Sciatic nerve (tissue), 2 donors: ENCODE measurements at regions not wholly inside any gene's neighbourhood (a gene's known extent, or its start where the extent isn't known, plus 50 kb on each side); places are given as distances from the start of the nearest gene placed in this dataset.

ENCODE experiments used
- ATAC-seq: fragments of 200-7000 bp; cut with Tn5 transposase; one replicate; pipeline ENCODE4 v1.9.1; 2020; ENCODE audit warnings: mild to moderate bottlenecking, moderate library complexity
- DNase-seq: peaks from one replicate; pipeline ENCODE4 v3.0.0-alpha.2; 2020; ENCODE audit warnings: low spot score
- intact Hi-C: fragments of 100-400 bp; cut with DNase I; formaldehyde crosslinking; loops from one replicate; pipeline ENCODE4 v1.14.2; 2022
- donor health status: DM: no; HTN: no; CAD: no.
- donor health status: DM: no; HTN: no; CAD: no.

GRCh38 chr5:5544094-5544663 lies 121.7 kb downstream of the ICE1 start:
- intact Hi-C loops, result no loop called here
- no peak for ATAC-seq
- no peak for DNase-seq

- ATAC-seq (no peak), DNase-seq (no peak)
- intact Hi-C loops, result no loop called here
Measured at GRCh38 chr5:5542654-5543053, 120.2 kb downstream of the ICE1 start.

DNA sequence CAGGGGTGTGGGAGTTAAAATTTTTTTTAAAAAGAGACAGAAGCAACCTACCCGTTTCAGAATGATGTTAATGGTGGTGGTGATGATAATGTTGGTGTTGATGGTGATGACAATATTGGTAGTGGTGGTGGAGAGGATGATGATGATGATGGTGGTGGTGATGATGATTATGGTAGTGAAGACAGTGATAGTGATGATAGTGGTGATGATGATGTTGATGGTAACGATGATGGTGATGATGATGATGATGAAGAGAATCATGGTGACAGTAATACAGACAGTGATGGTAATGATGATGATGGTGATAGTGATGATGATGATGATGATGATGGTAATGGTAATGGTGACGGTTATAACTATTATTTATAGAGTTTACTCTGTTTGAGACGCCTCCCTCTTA lies 117.6 kb downstream of the ICE1 start:
- intact Hi-C loops, result no loop called here
- DNase-seq, result no peak
- no peak for ATAC-seq
